ENCODE measurements at regions not wholly inside any gene's neighbourhood (a gene's known extent, or its start where the extent isn't known, plus 50 kb on each side); places are given as distances from the start of the nearest gene placed in this dataset.
"Not testable (repeated sequence)": the region's sequence is repeated elsewhere in the genome, so short reads cannot be mapped to it uniquely, and the experiment has no call there.

DNA sequence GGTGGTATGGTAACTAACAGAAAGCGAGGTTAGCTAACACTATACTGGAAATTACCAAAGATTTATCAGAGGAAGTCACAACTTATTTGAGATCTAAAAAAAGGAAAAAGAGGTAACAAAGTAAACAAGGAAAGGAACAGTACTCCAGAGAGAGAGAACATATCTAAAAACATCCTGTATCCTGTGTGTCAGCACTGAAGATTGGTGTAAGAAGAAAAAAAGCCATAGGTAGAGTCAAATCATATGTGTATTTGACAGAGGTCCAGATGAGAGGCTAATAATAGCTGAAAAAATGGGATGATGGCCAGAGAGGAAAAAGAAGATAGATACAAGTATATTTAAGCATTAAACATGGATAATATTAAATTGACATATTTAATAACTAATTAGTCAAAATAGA, 802.0 kb upstream of the FAM174A start:
- DNase-seq, result not testable (repeated sequence)

DNA sequence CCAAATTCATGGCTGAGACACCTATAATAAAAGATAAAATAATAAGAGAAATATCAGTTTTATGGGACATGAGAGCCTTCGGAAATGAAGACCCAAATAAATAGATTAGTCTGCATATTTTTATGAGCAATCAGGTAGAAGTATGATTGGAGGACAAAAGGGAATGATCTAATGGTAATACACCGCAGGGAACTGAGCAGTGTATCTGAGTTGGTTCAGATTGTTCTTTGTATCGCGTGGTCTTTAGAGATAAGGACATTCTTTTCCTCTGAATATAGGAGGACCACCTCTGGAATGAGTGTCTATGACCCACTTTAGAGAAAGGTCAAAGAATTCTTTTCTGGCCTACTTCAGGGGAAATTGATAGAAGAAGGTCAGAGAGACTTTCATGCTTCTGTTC, 801.8 kb upstream of the CHD1 start:
- not testable (repeated sequence) for DNase-seq

DNA sequence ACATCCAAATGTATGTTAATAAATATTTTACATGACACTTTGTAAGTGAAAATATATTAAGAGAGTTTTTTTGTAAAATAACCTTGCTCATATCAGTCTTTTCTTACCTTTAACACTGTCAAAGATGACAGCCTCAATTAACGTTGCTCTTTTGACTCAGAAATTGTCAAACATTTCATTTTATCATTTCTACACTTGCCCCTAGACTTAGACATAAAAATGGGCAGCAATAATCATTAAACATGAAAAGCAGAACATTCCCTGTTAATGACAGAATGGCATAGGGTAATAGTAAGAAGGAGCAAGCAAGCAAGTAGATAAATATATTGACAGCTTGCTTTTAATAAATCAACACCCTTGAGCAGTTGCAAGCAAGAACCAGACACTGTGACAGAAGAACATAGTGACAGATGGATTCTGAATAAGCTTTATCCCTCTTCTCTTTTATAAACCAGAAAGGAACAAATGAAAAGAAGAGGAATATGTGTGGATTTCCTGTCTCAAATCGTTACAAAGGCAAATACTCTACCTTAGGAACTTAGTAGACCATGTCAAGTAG, 796.0 kb upstream of the CHD1 start:
- DNase-seq, result no peak

DNA sequence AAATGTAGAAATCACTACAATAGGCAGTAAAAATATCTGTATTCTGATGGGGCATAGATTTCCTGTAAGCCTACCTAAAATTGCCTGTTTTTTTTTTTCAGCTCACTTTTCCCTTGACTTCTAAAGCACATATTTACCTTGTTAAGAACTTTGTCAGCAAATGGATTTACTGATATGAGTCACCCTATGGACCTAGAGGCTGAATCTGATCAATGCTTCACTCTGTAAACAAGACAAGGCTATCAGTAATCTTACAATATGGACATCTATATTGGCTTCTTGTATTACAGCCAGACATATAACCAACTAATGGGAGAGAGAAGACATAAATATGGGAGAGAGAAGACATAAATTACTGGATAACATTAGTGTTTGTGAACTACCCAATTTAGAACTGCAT, 792.7 kb upstream of the CHD1 start:
- DNase-seq, result no peak

DNA sequence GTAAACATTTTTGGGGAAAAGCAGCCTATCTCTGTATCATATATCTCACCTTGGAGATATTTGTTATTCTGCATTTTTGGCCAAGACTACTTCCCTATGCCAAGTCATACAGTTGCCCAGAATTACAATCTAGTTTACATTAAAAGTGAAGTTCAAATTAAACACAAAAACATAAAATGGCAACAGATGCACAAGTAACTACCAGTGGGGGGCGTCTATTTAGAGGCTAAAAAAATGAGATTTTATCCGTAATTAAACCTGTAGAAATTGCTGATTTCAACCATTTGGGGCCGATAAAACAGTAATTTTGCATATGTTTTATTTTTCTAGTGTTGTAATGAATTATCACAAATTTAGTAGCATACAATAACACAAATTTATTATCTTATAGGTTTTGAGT, 787.1 kb upstream of the CHD1 start:
- DNase-seq, result no peak

DNA sequence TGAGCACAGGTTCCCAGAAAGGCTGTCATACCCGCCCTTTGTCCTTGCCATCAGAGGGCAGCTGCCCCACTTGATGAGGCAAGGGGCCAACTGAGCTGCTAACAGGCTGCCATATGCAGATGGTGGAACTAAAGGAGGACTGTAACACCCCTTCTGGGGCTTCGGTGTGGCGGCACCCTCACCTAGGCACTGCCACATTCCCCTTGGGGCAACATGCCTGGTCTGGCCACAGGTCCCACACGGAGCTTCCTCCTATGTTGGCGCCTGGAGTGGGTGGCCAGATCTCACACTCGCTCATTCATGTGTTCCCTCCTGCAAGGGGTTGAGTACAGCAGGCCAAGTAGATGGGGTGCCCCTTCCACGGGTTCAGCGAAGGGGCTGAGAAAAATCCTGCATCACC, 777.4 kb upstream of the CHD1 start:
- no peak for DNase-seq

DNA sequence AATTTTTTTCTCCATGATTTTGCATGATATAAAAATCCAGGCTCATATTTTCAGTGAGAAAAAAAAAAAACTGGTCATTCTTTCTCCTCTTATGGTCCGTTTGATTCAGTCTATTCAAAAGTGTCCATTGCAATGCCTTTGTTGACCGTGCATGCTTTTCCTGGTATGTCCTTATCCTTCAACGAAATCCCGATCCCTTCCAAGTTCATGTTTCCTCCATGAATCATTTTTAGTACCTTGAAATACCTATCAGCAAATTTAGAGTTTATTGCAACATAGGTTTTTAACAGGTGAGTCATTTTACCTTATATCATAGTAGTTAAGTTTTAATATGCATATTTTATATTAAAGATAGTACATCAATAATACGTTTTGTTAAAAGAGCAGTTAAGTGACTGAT, 773.8 kb upstream of the CHD1 start:
- DNase-seq, result no peak

DNA sequence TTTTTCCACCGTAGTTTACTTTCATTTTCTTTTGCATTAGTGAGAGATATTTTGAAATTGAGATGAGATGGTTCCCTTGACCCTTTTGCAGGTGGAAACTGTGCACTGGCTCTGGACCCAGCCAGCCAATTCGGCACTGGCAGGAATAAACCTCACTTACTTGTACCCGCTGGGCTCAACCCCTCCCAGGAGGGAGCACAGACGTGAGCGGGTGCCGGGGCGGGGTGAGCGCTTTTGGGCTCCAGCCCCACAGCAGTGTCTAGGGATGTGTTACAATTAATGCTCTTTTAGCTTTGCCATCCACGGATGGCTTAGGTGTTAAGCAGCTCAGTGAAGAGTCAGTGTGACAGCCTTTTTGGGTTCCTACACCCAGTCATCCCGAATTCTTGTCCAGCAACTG, 766.1 kb upstream of the CHD1 start:
- no peak for DNase-seq

DNA sequence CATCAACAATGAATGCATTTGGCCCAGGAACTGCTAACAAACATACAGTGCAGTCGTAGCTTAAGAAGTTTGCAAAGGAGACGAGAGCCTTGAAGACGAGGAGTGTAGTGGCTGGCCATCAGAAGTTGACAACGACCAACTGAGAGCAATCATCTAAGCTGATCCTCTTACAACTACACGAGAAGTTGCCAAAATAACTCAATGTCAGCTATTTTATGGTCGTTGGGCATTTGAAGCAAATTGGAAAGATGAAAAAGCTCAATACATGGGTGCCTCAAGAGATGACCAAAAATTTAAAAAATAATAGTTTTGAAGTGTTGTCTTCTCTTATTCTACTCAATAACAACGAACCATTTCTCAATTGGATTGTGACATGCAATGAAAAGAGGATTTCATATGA, 757.7 kb upstream of the CHD1 start:
- no peak for DNase-seq

DNA sequence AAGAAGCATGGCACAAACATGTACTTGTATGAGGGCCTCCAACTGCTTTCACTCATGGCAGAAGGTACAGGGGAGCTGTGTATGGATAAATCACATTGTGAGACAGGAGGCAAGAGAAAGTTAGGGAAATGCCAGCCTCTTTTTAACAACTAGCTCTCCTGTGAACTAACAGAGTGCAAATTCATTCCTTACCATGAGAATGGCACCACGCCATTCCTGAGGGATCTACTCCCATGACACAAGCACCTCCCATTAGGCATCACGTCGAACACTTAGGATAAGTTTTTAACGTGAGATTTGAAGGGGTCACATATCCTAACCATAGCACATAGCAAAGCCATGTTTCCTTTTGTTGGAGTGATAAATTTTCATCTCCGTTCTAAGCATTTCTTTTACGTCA, 747.2 kb upstream of the CHD1 start:
- DNase-seq, result no peak

DNA sequence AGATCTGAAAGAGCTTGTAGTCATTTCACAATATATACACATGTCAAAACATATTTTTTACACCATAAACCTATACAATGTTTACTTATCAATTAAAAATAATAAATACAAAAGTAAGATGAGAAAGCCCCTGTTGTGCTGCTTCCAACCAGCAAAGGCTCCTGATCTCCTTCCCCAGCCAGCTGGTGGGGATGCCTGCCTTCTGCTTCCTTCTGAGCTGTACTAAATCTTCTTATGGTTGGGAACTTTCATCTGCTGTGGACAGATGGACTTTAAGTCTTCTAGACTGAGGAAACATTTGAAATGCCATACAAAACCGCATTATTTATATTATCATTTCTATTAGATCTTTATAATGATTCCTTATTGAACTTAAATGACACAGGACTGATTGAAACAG, 745.3 kb upstream of the CHD1 start:
- DNase-seq, result no peak

DNA sequence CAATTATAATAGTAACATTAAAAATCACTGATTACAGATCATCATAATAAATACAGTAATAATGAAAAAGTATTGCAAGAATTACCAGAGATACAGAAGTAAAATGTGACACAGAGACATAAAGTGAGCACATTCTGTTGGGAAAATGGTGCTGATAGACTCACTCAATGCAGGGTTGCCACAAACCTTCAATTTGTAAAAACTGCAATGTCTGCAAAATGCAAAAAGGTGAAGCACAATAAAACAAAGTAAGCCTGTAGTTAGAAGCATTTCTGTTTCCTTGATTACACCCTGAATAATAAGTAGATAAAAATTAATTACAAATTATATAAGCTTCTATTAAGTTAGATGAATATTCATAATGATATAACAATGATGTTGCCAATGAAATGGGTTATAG, 736.2 kb upstream of the CHD1 start:
- DNase-seq, result no peak

DNA sequence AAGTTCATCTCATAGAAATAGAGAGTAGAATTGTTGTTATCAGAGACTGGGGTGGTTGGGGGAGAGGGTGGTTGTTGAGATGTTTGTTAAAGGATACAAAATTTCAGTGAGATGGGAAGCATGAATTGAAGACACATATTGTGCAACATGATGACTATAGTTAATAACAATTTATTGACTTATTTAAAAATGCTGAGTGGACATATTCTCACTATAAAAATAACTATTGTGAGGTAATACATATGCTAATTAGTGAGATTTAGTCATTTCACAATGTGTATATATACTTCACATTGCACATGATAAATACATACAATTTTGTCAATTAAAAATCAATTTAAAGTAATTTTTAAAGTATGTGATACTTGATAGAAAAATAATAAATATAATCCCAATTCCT, 722.5 kb upstream of the CHD1 start:
- no peak for DNase-seq

DNA sequence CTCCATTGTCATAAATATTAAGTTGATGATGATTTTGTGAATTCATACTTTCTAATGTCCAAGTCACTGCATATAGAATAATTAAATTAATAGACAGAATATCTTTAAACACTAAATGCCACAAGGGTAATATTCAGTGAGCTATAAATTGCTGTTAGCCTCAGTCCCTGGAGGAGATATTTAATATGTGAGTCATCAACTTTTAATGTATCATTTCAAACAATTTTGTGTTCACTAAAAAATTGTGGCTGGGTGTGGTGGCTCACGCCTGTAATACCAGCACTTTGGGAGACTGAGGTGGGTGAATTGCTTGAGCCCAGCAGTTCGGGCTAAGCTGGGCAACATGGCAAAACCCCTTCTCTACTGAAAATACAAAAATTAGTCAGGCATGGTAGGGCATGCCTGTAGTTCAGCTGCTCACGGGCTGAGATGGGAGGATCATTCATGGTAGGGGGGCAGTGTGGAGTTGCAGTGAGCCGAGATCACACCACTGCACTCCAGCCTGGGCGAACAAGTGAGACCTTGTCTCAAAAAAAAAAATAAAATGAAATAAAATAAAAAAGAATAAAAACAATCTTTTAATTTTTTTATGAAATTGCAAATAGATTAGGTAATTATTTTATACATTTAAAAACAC, 717.3 kb upstream of the CHD1 start:
- no peak for DNase-seq

DNA sequence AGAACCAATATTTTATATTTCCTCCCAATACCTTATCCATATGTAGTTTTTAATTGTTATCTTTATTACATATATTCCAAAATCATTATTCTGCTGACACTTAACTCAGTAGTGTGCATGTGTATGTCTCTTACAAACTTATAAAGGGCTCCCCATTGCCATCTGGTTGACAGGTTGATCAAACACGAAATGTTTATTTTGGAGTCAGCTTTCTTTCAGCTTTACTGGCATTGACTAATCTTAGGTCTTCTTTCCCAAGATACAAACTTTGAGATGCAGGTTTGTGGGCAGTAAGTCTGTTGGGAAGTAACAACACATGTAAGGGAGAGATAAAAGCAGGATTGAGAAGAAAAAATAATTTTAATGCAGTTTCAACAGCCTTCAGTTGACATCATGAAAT, 716.0 kb upstream of the CHD1 start:
- DNase-seq, result no peak

DNA sequence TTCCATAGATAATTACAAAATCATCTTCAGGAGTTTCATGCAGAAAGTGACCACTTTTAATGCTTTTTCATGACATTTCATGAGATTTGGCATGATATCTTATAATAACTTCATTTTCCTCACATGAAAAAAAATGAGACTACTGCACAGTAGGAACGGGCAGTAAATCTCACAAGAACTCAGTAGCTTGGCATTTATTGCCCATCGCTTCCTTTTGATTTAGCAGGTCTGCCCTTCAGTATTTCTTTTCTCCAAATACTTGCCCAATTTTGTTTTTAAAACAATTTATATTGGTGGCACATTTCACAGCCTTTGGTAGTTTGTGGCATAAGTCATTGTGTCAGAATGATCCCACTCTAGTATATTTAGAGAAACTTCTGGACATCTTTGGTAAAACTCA, 711.8 kb upstream of the CHD1 start:
- DNase-seq, result no peak

DNA sequence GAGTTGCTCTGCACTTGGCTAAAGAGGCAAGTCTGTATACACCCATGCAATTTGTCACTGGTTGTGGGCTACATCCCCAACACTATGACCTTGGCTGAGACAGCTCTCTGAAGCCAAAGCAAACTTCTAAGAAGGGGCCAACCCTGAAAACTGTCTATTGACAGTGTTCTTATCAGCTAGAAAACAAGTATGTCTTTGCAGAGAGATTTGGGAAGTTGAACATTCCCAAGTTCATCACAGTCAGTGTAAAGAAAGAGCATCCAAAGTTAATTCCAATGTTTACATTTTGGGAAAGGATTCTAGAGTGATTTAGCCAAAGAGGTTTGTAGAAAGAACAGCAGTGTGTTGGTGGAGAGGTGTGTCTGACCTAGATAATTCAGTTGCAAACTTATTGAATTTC, 711.1 kb upstream of the CHD1 start:
- DNase-seq, result no peak

DNA sequence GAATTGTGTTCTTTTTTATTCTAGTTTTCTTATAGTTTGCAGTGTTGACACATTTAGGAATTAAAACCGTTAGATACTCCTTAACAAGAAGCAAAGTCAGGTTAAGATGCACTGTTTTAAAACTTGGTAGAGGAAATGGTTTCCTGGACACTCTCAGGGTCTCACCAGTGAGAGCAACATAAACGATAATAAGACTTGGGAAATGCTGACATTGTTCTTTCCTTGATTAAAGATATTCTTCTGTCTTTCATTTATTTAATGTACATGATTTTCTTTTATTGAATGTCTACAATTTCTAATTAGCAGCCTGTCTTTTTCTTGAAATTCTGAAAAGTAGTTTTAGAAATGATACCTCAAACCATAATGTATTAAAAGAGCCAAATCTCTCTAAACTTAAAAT, 707.9 kb upstream of the CHD1 start:
- DNase-seq, result no peak

DNA sequence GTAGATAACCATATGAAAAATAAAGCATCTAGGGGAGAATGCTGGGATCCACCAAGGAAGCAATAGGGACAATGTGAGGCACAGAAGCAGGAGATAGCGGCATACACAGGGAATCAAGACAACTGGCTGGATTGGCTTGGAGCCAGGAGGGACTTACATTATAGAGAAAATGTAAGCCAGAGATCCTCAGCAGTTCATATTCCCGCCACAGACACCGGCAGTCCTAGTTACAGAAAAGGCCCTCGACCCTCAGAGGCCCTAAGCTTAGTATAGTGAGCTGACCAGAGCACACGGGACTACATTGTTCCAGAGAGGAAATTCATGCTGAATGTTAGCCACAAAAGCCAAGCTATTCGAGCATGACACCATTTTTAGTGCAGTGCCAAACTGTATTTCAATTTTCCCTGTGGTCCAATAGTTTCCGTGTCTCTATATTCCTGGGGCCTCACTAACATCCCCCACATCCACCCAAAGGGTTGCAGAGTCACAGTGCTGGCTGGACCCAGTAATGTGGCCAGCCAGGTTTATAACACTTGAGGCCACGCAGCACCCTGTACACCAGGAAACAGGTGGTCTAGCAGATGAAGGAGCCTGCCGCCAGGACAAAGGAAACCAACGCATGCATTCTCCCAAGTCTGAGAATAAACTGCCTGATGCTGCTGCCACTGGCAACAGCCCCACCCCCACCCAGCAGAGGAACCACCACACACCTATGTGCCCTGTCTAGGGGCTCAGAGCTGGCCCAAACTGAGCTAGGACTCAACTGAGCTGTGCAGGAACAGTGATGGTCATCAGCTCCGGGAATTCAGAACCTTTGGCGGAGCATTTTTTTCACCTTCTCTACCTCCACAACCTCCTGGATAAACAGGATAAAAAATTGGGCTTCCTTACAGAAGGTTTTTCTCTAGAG, 693.2 kb upstream of the CHD1 start:
- DNase-seq, result no peak

DNA sequence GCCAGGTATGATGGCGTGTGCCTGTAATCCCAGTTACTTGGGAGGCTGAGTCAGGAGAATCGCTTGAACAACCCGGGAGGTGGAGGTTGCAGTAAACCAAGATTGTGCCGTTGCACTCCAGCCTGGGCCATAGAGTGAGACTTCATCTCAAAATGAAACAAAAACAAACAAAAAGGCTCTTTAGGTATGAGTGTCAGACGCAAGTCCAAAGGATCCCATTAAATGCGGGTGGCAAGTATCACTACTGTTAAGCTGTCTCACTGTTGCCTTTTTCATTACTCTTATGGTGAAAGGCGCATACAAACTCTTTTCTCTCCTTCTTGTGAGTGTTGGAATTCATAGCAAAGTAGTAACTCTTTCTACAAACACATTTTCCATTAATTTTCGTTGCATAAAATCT, 688.5 kb upstream of the CHD1 start:
- no peak for DNase-seq

DNA sequence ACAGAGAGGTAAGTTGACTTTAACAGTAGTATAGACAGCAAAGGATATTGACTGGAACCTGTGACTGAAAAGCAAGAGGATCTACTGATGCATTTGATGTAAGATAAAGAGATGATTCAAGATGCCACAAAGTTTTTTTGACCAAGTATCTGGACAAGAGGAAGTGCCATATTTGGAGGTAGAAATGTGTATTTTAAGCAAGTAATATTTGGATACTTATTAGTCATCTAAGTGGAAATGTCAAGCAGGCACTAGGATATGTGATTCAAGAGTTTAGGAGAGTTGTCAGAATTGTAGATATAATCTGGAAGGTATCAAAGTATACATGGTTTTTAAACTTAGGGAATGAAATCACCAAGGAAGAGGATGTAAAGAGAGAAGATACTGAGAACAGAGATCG, 686.1 kb upstream of the CHD1 start:
- no peak for DNase-seq

DNA sequence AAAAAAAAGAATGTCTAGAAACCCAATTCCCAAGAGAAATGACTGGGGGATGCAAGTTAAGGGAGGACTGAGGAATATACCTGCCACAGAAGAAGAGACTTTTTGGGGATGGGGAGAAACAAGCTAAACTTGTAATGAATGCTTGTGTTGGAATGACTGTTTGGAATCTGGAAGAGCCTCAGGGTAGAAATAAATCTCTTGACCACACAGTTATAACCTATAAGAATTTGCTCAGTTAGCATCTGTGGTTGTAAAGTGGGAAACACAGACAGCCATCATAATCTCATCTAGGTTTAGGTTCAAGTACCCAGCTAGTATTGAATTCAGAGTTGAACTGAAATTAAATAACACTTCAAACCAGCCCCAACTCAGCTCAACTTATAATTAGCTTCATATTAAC, 678.3 kb upstream of the CHD1 start:
- no peak for DNase-seq

DNA sequence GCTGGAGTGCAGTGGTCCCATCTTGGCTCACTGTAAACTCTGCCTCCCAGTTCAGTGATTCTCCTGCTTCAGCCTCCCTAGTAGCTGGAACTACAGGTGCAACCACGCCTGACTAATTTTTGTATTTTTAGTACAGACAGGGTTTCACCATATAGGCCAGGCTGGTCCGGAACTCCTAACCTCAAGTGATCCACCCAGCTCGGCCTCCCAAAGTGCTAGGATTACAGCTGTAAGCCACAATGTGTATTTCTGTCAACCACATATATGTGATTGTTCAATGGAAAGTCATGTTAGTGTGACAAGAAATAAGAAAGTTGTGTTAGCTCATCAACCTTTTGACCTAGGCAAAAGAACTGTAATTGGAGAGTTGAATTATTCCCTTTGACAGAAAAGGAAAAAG, 677.1 kb upstream of the CHD1 start:
- no peak for DNase-seq

Data from amygdala (tissue), 56 donors.